ENCODE measurements at regions not wholly inside any gene's neighbourhood (a gene's known extent, or its start where the extent isn't known, plus 50 kb on each side); places are given as distances from the start of the nearest gene placed in this dataset.

GRCh38 chr3:190773948-190774347, 88.5 kb downstream of the GMNC start:
- no peak overlapping the region for H3K4me3 ChIP-seq (ENCODE audit: low read depth, low read length)
- H3K4me1 ChIP-seq: no peaks in the 10 kb centered on the region
- H3K9ac ChIP-seq: no peak overlapping the region
- no peaks in the 10 kb centered on the region for H3K36me3 ChIP-seq (ENCODE audit: control insufficient read depth, insufficient read depth, low read length)
- no peak overlapping the region for H3K4me2 ChIP-seq (ENCODE audit: low read length)
- H3K27me3 ChIP-seq (ENCODE audit: control insufficient read depth, insufficient read depth, low read length): no peaks in the 10 kb centered on the region
- no peak overlapping the region for H2AFZ ChIP-seq
- no peak overlapping the region for H3K27ac ChIP-seq
- H3K79me2 ChIP-seq: no peaks in the 10 kb centered on the region
- H3K9me3 ChIP-seq (ENCODE audit: control insufficient read depth, low read length): peaks cover 5% of the 10 kb centered on the region
- TF ChIP-seq CTCF (IDR thresholded peaks at IDR 0.05): no peak

- Histone ChIP-seq H3K79me2 (no peaks in the 10 kb centered on the region), H3K4me2 (ENCODE audit: low read length) (no peak overlapping the region), H3K4me1 (no peaks in the 10 kb centered on the region), H3K9ac (no peak overlapping the region), H2AFZ (no peak overlapping the region), H3K9me3 (ENCODE audit: control insufficient read depth, low read length) (peaks cover 5% of the 10 kb centered on the region), H3K27me3 (ENCODE audit: control insufficient read depth, insufficient read depth, low read length) (no peaks in the 10 kb centered on the region), H3K27ac (no peak overlapping the region), H3K4me3 (ENCODE audit: low read depth, low read length) (no peak overlapping the region), H3K36me3 (ENCODE audit: control insufficient read depth, insufficient read depth, low read length) (no peaks in the 10 kb centered on the region)
- no peak for TF ChIP-seq CTCF (IDR thresholded peaks at IDR 0.05)
These were observed 89.7 kb downstream of the GMNC start for GRCh38 chr3:190772831-190773230.

- Histone ChIP-seq H2AFZ (no peak overlapping the region), H3K27ac (no peak overlapping the region), H3K4me3 (ENCODE audit: low read depth, low read length) (no peak overlapping the region), H3K9me3 (ENCODE audit: control insufficient read depth, low read length) (peaks cover 5% of the 10 kb centered on the region), H3K79me2 (no peaks in the 10 kb centered on the region), H3K36me3 (ENCODE audit: control insufficient read depth, insufficient read depth, low read length) (no peaks in the 10 kb centered on the region), H3K27me3 (ENCODE audit: control insufficient read depth, insufficient read depth, low read length) (no peaks in the 10 kb centered on the region), H3K4me2 (ENCODE audit: low read length) (no peak overlapping the region), H3K9ac (no peak overlapping the region), H3K4me1 (no peaks in the 10 kb centered on the region)
- TF ChIP-seq CTCF (IDR thresholded peaks at IDR 0.05): no peak
These were observed 93.6 kb downstream of the GMNC start for GRCh38 chr3:190768891-190769290.

- Histone ChIP-seq H3K27me3 (ENCODE audit: control insufficient read depth, insufficient read depth, low read length) (no peaks in the 10 kb centered on the region), H3K36me3 (ENCODE audit: control insufficient read depth, insufficient read depth, low read length) (no peaks in the 10 kb centered on the region), H3K4me1 (no peaks in the 10 kb centered on the region), H3K9me3 (ENCODE audit: control insufficient read depth, low read length) (peaks cover under 1% of the 10 kb centered on the region), H3K4me3 (ENCODE audit: low read depth, low read length) (no peak overlapping the region), H3K79me2 (no peaks in the 10 kb centered on the region), H3K4me2 (ENCODE audit: low read length) (no peak overlapping the region), H3K27ac (no peak overlapping the region), H3K9ac (no peak overlapping the region), H2AFZ (no peak overlapping the region)
- TF ChIP-seq CTCF (IDR thresholded peaks at IDR 0.05): no peak
These were observed 94.6 kb downstream of the GMNC start for GRCh38 chr3:190767851-190768250.

- H3K9me3 ChIP-seq (ENCODE audit: control insufficient read depth, low read length): no peaks in the 10 kb centered on the region
- H3K79me2 ChIP-seq: no peaks in the 10 kb centered on the region
- no peaks in the 10 kb centered on the region for H3K4me1 ChIP-seq
- no peak for TF ChIP-seq CTCF (IDR thresholded peaks at IDR 0.05)
- no peak overlapping the region for H3K4me3 ChIP-seq (ENCODE audit: low read depth, low read length)
- no peak overlapping the region for H3K4me2 ChIP-seq (ENCODE audit: low read length)
- H3K9ac ChIP-seq: no peak overlapping the region
- no peaks in the 10 kb centered on the region for H3K27me3 ChIP-seq (ENCODE audit: control insufficient read depth, insufficient read depth, low read length)
- H2AFZ ChIP-seq: no peak overlapping the region
- no peaks in the 10 kb centered on the region for H3K36me3 ChIP-seq (ENCODE audit: control insufficient read depth, insufficient read depth, low read length)
- no peak overlapping the region for H3K27ac ChIP-seq
These were observed 98.0 kb downstream of the GMNC start for GRCh38 chr3:190764231-190765134.
